ENCODE measurements at regions not wholly inside any gene's neighbourhood (a gene's known extent, or its start where the extent isn't known, plus 50 kb on each side); places are given as distances from the start of the nearest gene placed in this dataset.

GRCh38 chr7:9127901-9128300 lies 694.5 kb downstream of the NXPH1 start:
- Histone ChIP-seq H3K27me3 (ENCODE audit: control insufficient read depth, insufficient read depth, low read length) (no peaks in the 10 kb centered on the region), H3K4ac (ENCODE audit: low read depth, low read length) (no peak overlapping the region), H3K9me1 (ENCODE audit: insufficient read depth, low read length) (no peaks in the 10 kb centered on the region), H3K23ac (ENCODE audit: low read depth, low read length) (no peak overlapping the region), H2BK20ac (ENCODE audit: low read depth, low read length) (no peak overlapping the region), H2BK120ac (ENCODE audit: low read depth, low read length) (no peak overlapping the region), H2AK9ac (replicated peaks; ENCODE audit: low read depth, low read length, poor library complexity) (no peak overlapping the region), H2AK5ac (ENCODE audit: low read depth, low read length) (no peak overlapping the region), H4K5ac (ENCODE audit: low read depth, low read length) (no peak overlapping the region), H3K9ac (ENCODE audit: low read depth, low read length) (no peak overlapping the region), H3K27ac (ENCODE audit: insufficient read depth, low read length) (no peak overlapping the region), H3K56ac (ENCODE audit: extremely low read depth, insufficient read depth, low read length) (no peak overlapping the region), H3K79me1 (ENCODE audit: low read depth in 1 of 2, low read length in 2 of 2) (no peaks in the 10 kb centered on the region), H3K14ac (replicated peaks; ENCODE audit: low read depth, low read length) (no peak overlapping the region), H4K8ac (ENCODE audit: low read depth in 2 of 2, low read length in 2 of 2) (no peak overlapping the region), H2BK15ac (ENCODE audit: low read depth, low read length) (no peak overlapping the region), H3K9me3 (ENCODE audit: control insufficient read depth, insufficient read depth, low read length) (peaks cover 2% of the 10 kb centered on the region; the same call in 1 of the 2 replicates), H3K4me2 (ENCODE audit: low read depth, low read length) (no peak overlapping the region), H4K91ac (ENCODE audit: insufficient read depth, low read depth, low read length) (no peak overlapping the region), H4K20me1 (ENCODE audit: insufficient read depth, low read length) (no peaks in the 10 kb centered on the region), H2AFZ (replicated peaks; ENCODE audit: low read length, poor library complexity) (no peak overlapping the region), H3K18ac (ENCODE audit: low read depth, low read length) (no peak overlapping the region), H3K4me3 (ENCODE audit: insufficient read depth, low read depth, low read length) (no peak overlapping the region), H3K36me3 (ENCODE audit: control insufficient read depth, insufficient read depth, low read length) (no peaks in the 10 kb centered on the region), H2BK5ac (ENCODE audit: low read depth, low read length, poor library complexity, severe bottlenecking) (no peak overlapping the region), H3K4me1 (ENCODE audit: control insufficient read depth, insufficient read depth, low read length) (no peaks in the 10 kb centered on the region)
- ChIA-PET CTCF (no interaction called here), POLR2A (ENCODE audit: unreplicated experiment) (no interaction called here)
- TF ChIP-seq NFE2L2 (IDR thresholded peaks at IDR 0.05; ENCODE audit: low read depth, low read length) (no peak), MAZ (IDR thresholded peaks at IDR 0.05; ENCODE audit: borderline replicate concordance, low read depth, low read length) (no peak), CEBPB (IDR thresholded peaks at IDR 0.05; ENCODE audit: low read depth, low read length) (no peak), MXI1 (IDR thresholded peaks at IDR 0.05; ENCODE audit: borderline replicate concordance, low read depth, low read length) (no peak), SMC3 (IDR thresholded peaks at IDR 0.05; ENCODE audit: low read depth, low read length) (no peak), CHD1 (IDR thresholded peaks at IDR 0.05; ENCODE audit: low read depth, low read length) (no peak), MAFK (IDR thresholded peaks at IDR 0.05; ENCODE audit: low read depth, low read length) (no peak), USF2 (IDR thresholded peaks at IDR 0.05; ENCODE audit: low read depth, low read length) (no peak)
- TF ChIP-seq, protein P1, sequence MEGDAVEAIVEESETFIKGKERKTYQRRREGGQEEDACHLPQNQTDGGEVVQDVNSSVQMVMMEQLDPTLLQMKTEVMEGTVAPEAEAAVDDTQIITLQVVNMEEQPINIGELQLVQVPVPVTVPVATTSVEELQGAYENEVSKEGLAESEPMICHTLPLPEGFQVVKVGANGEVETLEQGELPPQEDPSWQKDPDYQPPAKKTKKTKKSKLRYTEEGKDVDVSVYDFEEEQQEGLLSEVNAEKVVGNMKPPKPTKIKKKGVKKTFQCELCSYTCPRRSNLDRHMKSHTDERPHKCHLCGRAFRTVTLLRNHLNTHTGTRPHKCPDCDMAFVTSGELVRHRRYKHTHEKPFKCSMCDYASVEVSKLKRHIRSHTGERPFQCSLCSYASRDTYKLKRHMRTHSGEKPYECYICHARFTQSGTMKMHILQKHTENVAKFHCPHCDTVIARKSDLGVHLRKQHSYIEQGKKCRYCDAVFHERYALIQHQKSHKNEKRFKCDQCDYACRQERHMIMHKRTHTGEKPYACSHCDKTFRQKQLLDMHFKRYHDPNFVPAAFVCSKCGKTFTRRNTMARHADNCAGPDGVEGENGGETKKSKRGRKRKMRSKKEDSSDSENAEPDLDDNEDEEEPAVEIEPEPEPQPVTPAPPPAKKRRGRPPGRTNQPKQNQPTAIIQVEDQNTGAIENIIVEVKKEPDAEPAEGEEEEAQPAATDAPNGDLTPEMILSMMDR (conservative IDR thresholded peaks at IDR 0.05; ENCODE audit: low read depth, low read length) = no peak
- dilution Hi-C loops (cut with HindIII; ENCODE audit: low sequenced_read_pairs, unreplicated experiment) (no loop called here), intact Hi-C loops (cut with micrococcal nuclease) (no loop called here), in situ Hi-C loops (cut with MboI; ENCODE audit: low sequenced_read_pairs) (no loop called here)
- WGBS, 2 experiments (ENCODE audit: extremely low coverage in 2 of 2, insufficient read length in 1 of 2) = 100% methylated on average over 1 of the region's 5 CpGs; no CpG with 5 or more reads in 1 of the 2 experiments
- ATAC-seq (ENCODE audit: low read depth) = no peak
- no peak for DNase-seq
- no TSS peak for BruUV-seq (replicated peaks)

Measured in IMR-90 (cell line).